RWPE2 (cell line): ENCODE measurements at regions not wholly inside any gene's neighbourhood (a gene's known extent, or its start where the extent isn't known, plus 50 kb on each side); places are given as distances from the start of the nearest gene placed in this dataset.
A peak's percentile ranks its signal among the peaks of the same experiment; 100 is the strongest.

Experiments
- ATAC-seq: fragments of 200-7000 bp; cut with Tn5 transposase; 3 replicates; pipeline ENCODE4 v1.9.1; 2021; ENCODE audit warnings: low read depth
- DNase-seq: peaks from one replicate; pipeline ENCODE4 v3.0.0-alpha.2; 2020; ENCODE audit warnings: low spot score
- H3K27ac ChIP-seq: fragments of 450-650 bp; 2 replicates; pipeline ENCODE4 v1.5.1; 2017; ENCODE audit warnings: mild to moderate bottlenecking; ENCODE audit not compliant: poor library complexity, severe bottlenecking
- H3K27me3 ChIP-seq: fragments of 250-450 bp; sonication (Bioruptor Pico); 2 replicates; pipeline ENCODE4 v1.5.1; 2021; ENCODE audit warnings: mild to moderate bottlenecking, moderate library complexity; ENCODE audit not compliant: insufficient read depth, poor library complexity, severe bottlenecking
- H3K36me3 ChIP-seq: fragments of 250-450 bp; sonication (Bioruptor Pico); 2 replicates; pipeline ENCODE4 v1.5.1; 2020; ENCODE audit warnings: low read depth, mild to moderate bottlenecking, moderate library complexity
- H3K4me1 ChIP-seq: fragments of 250-450 bp; sonication (Bioruptor Pico); 2 replicates; pipeline ENCODE4 v1.5.1; 2021; ENCODE audit warnings: mild to moderate bottlenecking, moderate library complexity; ENCODE audit not compliant: insufficient read depth, poor library complexity, severe bottlenecking
- H3K4me3 ChIP-seq: fragments of 250-450 bp; sonication (Bioruptor Pico); 2 replicates; pipeline ENCODE4 v1.5.1; 2021; ENCODE audit warnings: mild to moderate bottlenecking, moderate library complexity; ENCODE audit not compliant: severe bottlenecking
- H3K9me3 ChIP-seq: fragments of 250-450 bp; sonication (Bioruptor Pico); 2 replicates; pipeline ENCODE4 v1.5.1; 2021; ENCODE audit warnings: mild to moderate bottlenecking, moderate library complexity; ENCODE audit not compliant: severe bottlenecking
- TF ChIP-seq, protein P1 (sequence below): fragments of 450-650 bp; IDR thresholded peaks from one replicate; pipeline ENCODE4 v1.5.1; 2017; ENCODE audit warnings: mild to moderate bottlenecking, moderate library complexity; ENCODE audit not compliant: poor library complexity, severe bottlenecking

DNA sequence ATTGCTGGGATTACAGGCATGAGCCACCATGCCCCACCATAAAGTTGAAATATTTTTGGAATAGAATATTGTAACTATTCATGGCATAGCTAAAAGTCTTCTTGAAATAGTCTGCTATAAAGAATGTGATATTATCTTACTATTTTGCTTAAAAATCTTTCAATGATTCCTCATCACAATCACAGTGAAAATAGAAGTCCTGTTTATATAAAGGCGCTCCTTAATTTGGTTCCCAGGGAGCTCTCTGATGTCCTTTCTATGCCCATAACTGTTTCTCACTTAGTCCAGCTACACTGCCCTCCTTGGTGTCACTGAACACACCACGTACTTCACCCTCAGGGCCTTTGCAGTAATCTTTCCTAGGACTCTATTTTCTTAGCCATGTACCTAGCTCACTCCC, 331.7 kb upstream of the GIMD1 start:
- Histone ChIP-seq H3K4me1 (no peaks in the 10 kb centered on the region), H3K27me3 (no peaks in the 10 kb centered on the region), H3K36me3 (no peaks in the 10 kb centered on the region), H3K9me3 (no peaks in the 10 kb centered on the region), H3K27ac (no peak overlapping the region), H3K4me3 (no peak overlapping the region)
- DNase-seq (no peak), ATAC-seq (no peak)
- TF ChIP-seq, protein P1, sequence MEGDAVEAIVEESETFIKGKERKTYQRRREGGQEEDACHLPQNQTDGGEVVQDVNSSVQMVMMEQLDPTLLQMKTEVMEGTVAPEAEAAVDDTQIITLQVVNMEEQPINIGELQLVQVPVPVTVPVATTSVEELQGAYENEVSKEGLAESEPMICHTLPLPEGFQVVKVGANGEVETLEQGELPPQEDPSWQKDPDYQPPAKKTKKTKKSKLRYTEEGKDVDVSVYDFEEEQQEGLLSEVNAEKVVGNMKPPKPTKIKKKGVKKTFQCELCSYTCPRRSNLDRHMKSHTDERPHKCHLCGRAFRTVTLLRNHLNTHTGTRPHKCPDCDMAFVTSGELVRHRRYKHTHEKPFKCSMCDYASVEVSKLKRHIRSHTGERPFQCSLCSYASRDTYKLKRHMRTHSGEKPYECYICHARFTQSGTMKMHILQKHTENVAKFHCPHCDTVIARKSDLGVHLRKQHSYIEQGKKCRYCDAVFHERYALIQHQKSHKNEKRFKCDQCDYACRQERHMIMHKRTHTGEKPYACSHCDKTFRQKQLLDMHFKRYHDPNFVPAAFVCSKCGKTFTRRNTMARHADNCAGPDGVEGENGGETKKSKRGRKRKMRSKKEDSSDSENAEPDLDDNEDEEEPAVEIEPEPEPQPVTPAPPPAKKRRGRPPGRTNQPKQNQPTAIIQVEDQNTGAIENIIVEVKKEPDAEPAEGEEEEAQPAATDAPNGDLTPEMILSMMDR, result no peak

DNA sequence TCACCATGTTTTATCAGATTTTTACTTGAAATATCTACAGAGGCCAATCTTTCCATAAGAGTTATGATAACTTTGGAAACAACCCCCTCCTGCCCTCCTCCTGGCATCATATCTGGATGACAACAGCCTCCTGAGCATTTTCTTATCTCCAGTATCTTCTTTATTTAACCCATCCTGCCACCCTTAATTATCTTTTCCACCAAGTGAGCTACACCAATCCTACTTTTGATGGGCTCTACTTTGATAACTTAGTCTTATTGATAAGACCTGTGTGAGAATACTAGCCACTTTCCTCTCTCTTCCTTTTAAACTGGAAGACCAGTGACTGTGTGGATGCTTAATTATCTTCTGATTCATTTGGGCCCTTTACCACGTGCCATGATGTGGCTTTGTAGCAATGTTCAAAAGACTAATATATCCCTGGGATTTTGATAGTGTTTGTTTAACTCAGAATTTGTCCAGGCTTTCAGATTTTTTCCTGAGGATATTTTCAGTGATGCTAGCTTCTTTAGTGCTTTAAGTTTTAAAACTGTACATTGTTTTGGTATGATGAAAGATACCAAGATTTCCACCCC, 330.1 kb upstream of the GIMD1 start:
- DNase-seq (no peak), ATAC-seq (no peak)
- no peak overlapping the region for H3K27ac ChIP-seq
- TF ChIP-seq, protein P1, result no peak
- H3K27me3 ChIP-seq, result no peaks in the 10 kb centered on the region
- no peak overlapping the region for H3K4me3 ChIP-seq
- H3K9me3 ChIP-seq, result no peaks in the 10 kb centered on the region
- H3K36me3 ChIP-seq, result no peaks in the 10 kb centered on the region
- H3K4me1 ChIP-seq, result no peaks in the 10 kb centered on the region

DNA sequence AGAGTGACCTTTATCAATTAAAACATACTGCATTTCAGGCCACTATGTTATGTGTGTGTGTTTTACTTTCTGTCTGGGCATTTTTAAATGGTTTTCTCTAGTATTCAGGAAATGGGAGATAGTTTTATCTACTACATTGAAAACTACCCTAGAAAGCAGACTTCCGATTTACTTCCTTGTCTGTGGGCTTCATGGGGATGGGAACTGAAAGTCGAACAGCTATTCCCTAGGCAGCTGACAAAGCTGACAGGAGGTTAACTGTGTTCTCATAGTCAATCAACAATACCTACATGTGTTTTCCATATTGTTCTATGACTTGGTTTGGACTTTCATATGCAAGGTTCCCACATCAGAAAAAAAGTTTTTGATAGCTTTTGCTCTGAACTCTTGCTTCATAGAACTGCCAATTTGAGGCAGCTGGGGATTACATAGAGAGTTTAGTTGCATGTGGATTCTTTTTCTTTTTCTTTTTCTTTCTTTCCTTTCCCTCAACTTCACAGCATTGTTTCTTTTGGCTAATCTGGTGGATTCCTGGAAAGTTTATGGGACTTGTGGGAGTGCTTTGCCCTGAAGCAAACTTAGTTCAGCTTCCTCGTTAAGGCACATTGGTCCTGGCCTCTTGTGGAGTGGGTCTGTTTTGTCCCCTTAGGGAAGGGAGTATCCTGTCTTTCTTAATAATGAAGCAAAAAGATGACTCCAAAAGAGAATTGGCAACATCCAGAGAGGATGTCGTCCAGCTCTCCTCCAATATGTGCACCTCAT, 327.1 kb upstream of the GIMD1 start:
- Histone ChIP-seq H3K27me3 (no peaks in the 10 kb centered on the region), H3K27ac (no peak overlapping the region), H3K4me1 (no peaks in the 10 kb centered on the region), H3K36me3 (no peaks in the 10 kb centered on the region), H3K4me3 (no peak overlapping the region), H3K9me3 (no peaks in the 10 kb centered on the region)
- TF ChIP-seq, protein P1, result no peak
- no peak for ATAC-seq
- DNase-seq, result no peak

DNA sequence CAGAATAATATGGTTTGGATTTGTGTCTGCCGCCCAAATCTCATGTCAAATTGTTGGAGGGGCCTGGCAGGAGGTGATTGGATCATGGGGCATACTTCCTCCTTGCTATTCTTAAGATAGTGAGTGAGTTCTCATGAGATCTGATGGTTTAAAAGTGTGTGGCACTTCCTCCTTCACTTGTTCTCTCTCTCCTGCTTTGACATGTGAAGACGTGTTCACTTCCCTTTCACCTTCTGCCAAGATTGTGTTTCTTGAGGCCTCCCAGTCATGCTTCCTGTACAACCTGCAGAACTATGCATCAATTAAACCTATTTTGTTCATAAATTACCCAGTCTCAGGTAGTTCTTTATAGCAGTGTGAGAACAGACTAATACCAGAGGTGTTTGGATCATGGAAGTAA, 325.7 kb upstream of the GIMD1 start:
- no peaks in the 10 kb centered on the region for H3K36me3 ChIP-seq
- TF ChIP-seq, protein P1, result no peak
- H3K4me1 ChIP-seq, result no peaks in the 10 kb centered on the region
- no peaks in the 10 kb centered on the region for H3K27me3 ChIP-seq
- H3K9me3 ChIP-seq, result no peaks in the 10 kb centered on the region
- no peak for DNase-seq
- peak; percentile 60 for ATAC-seq
- peak overlapping the region; percentile 26 for H3K27ac ChIP-seq
- no peak overlapping the region for H3K4me3 ChIP-seq

DNA sequence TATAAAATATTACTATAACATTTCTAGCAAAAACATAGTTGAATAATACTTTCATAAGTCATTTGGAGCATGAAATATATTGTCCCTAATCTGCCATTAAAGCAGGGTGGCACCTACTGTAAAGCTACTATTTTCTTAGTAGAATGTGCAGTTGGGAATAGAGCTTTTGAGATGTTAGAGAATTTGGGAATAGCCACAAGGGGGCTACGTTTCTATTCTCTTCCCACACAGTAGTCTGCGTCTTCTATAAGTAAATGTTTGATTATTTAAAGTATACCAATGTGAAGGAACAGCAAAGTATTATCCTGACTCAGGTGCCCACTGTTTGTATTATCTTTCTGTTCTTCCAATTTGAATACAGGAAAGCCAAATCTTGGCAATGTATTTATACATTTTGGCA, 323.2 kb upstream of the GIMD1 start:
- H3K9me3 ChIP-seq, result no peaks in the 10 kb centered on the region
- no peaks in the 10 kb centered on the region for H3K27me3 ChIP-seq
- H3K36me3 ChIP-seq, result no peaks in the 10 kb centered on the region
- no peak overlapping the region for H3K27ac ChIP-seq
- TF ChIP-seq, protein P1, result no peak
- H3K4me3 ChIP-seq, result no peak overlapping the region
- ATAC-seq, result no peak
- H3K4me1 ChIP-seq, result peaks cover 4% of the 10 kb centered on the region
- DNase-seq, result no peak
